MM.1S (cell line): ENCODE measurements at regions not wholly inside any gene's neighbourhood (a gene's known extent, or its start where the extent isn't known, plus 50 kb on each side); places are given as distances from the start of the nearest gene placed in this dataset.

Experiments used
- EZH2 ChIP-seq: fragments of 300-600 bp; sonication (generic); optimal IDR thresholded peaks from 2 replicates; pipeline ENCODE3; 2017; ENCODE audit warnings: low read depth, mild to moderate bottlenecking, antibody characterized with exemption, low read length, mixed read lengths
- EZH2phosphoT487 ChIP-seq: fragments of 300-600 bp; sonication (generic); IDR thresholded peaks from 2 replicates; pipeline ENCODE4 v1.6.1; 2018; ENCODE audit warnings: antibody characterized with exemption, low read length
- TF ChIP-seq, protein P1 (sequence below): fragments of 300-600 bp; sonication (generic); IDR thresholded peaks from 2 replicates; pipeline ENCODE4 v1.5.1; 2016; ENCODE audit warnings: antibody characterized with exemption, low read length, mixed read lengths

DNA sequence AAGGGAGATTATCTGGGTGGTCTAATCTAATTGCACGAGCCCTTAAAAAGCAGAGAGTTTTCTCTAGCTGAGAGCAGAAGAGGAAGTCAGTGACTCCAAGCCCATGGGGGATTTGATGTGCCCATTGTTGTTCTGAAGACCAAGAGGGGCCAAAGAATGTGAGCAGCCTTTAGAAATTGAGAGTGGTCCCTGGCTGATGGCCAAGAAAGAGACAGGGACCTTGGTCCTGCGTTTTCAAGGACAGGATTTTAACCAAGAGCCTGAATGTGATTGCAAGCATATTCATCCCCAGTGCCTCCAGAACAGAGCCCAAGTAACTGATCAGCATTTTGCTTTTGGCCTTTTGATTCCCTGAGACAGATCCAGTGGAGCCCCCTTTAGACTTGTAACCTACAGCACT lies 1353.9 kb downstream of the AACS start:
- TF ChIP-seq, protein P1, sequence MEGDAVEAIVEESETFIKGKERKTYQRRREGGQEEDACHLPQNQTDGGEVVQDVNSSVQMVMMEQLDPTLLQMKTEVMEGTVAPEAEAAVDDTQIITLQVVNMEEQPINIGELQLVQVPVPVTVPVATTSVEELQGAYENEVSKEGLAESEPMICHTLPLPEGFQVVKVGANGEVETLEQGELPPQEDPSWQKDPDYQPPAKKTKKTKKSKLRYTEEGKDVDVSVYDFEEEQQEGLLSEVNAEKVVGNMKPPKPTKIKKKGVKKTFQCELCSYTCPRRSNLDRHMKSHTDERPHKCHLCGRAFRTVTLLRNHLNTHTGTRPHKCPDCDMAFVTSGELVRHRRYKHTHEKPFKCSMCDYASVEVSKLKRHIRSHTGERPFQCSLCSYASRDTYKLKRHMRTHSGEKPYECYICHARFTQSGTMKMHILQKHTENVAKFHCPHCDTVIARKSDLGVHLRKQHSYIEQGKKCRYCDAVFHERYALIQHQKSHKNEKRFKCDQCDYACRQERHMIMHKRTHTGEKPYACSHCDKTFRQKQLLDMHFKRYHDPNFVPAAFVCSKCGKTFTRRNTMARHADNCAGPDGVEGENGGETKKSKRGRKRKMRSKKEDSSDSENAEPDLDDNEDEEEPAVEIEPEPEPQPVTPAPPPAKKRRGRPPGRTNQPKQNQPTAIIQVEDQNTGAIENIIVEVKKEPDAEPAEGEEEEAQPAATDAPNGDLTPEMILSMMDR: no peak
- TF ChIP-seq EZH2: no peak
- no peak for TF ChIP-seq EZH2phosphoT487
